HepG2 (cell line): ENCODE measurements at regions not wholly inside any gene's neighbourhood (a gene's known extent, or its start where the extent isn't known, plus 50 kb on each side); places are given as distances from the start of the nearest gene placed in this dataset.

Source experiments
- ELF3 ChIP-seq: IDR thresholded peaks from 2 replicates; pipeline ENCODE4 v1.6.1; 2016; ENCODE audit warnings: missing genetic modification reagents, missing compliant biosample characterization
- ESRRA ChIP-seq: sonication (generic); formaldehyde crosslinking; IDR thresholded peaks from 2 replicates; pipeline ENCODE4 v1.5.1; 2020; ENCODE audit warnings: mild to moderate bottlenecking, low read depth, missing genetic modification reagents
- GZF1 ChIP-seq: sonication (generic); formaldehyde crosslinking; IDR thresholded peaks from 2 replicates; pipeline ENCODE4 v1.5.1; 2020; ENCODE audit warnings: mild to moderate bottlenecking, missing genetic modification reagents
- SAFB2 ChIP-seq: sonication (generic); formaldehyde crosslinking; IDR thresholded peaks from 2 replicates; pipeline ENCODE4 v1.5.1; 2020; ENCODE audit warnings: missing genetic modification reagents, low read depth, mild to moderate bottlenecking, borderline replicate concordance
- SMARCC2 ChIP-seq: fragments of 450-650 bp; IDR thresholded peaks from 2 replicates; pipeline ENCODE4 v1.6.1; 2017; ENCODE audit warnings: antibody characterized with exemption, mild to moderate bottlenecking
- TCF7 ChIP-seq: sonication (generic); IDR thresholded peaks from 2 replicates; pipeline ENCODE4 v1.6.1; 2016; ENCODE audit warnings: antibody characterized with exemption, low read depth
- TEAD2 ChIP-seq: sonication (generic); formaldehyde crosslinking; IDR thresholded peaks from 2 replicates; pipeline ENCODE4 v1.9.0; 2021; ENCODE audit warnings: missing genetic modification reagents
- TOPORS ChIP-seq: sonication (generic); formaldehyde crosslinking; IDR thresholded peaks from 2 replicates; pipeline ENCODE4 v1.8.0; 2023; ENCODE audit warnings: mild to moderate bottlenecking, missing genetic modification reagents
- ZFP36L2 ChIP-seq: sonication (generic); formaldehyde crosslinking; IDR thresholded peaks from 2 replicates; pipeline ENCODE4 v1.4.0; 2020; ENCODE audit warnings: missing genetic modification reagents
- ZFYVE20 ChIP-seq: sonication (generic); formaldehyde crosslinking; IDR thresholded peaks from 2 replicates; pipeline ENCODE4 v1.8.0; 2023; ENCODE audit warnings: low read depth, mild to moderate bottlenecking, moderate library complexity, missing genetic modification reagents, borderline replicate concordance
- ZNF317 ChIP-seq: sonication (generic); formaldehyde crosslinking; IDR thresholded peaks from 2 replicates; pipeline ENCODE4 v1.5.0; 2020; ENCODE audit warnings: mild to moderate bottlenecking, missing genetic modification reagents
- ZNF839 ChIP-seq: sonication (generic); formaldehyde crosslinking; IDR thresholded peaks from 2 replicates; pipeline ENCODE4 v1.4.0; 2020; ENCODE audit warnings: missing genetic modification reagents, mild to moderate bottlenecking, borderline replicate concordance
- TF ChIP-seq, protein P1 (sequence below): sonication (generic); formaldehyde crosslinking; IDR thresholded peaks from 2 replicates; pipeline ENCODE4 v1.8.0; 2023; ENCODE audit warnings: mild to moderate bottlenecking, missing genetic modification reagents
- TF ChIP-seq, protein P2 (sequence below): sonication (generic); formaldehyde crosslinking; IDR thresholded peaks from 2 replicates; pipeline ENCODE4 v1.4.0; 2020; ENCODE audit warnings: missing genetic modification reagents, borderline replicate concordance
- TF ChIP-seq, protein P3 (sequence below): sonication (generic); formaldehyde crosslinking; IDR thresholded peaks from 2 replicates; pipeline ENCODE4 v1.9.0; 2021; ENCODE audit warnings: missing genetic modification reagents, mild to moderate bottlenecking, borderline replicate concordance
- TF ChIP-seq, protein P4 (sequence below): sonication (generic); formaldehyde crosslinking; IDR thresholded peaks from 2 replicates; pipeline ENCODE4 v1.4.0; 2020; ENCODE audit warnings: mild to moderate bottlenecking, missing genetic modification reagents
- TF ChIP-seq, protein P5 (sequence below): sonication (generic); formaldehyde crosslinking; IDR thresholded peaks from 2 replicates; pipeline ENCODE4 v1.8.1; 2023; ENCODE audit warnings: missing genetic modification reagents, inconsistent platforms, borderline replicate concordance
- TF ChIP-seq, protein P6 (sequence below): sonication (generic); formaldehyde crosslinking; IDR thresholded peaks from 2 replicates; pipeline ENCODE4 v1.4.0; 2020; ENCODE audit warnings: missing genetic modification reagents

DNA sequence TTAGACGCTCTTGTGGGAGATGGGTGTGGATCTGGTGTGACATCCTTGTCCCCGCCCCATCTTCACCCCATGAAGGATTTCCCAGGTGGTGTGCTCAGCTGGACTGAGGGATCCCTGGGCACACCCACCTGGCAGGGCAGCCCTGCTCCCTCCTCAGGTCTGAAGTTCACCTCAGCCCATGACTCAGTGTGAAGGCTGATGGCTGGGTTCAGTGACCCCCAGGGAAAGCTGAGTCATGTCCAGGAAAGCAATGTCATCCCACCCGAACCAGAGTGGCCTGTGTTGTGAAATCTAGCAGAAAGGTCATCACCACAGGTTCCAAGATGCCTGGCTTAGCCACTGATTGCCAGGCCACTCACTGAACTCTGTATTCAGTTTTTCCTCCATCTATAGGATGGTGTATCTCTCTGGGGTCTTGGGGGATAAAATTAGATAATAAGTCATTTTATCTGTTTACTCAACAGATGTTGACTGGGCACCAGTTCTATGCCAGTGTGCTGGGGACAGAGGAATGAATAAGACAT lies 97.7 kb upstream of the JUN start (continued):
- no peak for TF ChIP-seq ZFP36L2 (CRISPR knock-in tag)
- peak; percentile 66 for TF ChIP-seq TCF7
- no peak for TF ChIP-seq SAFB2 (CRISPR knock-in tag)
- TF ChIP-seq ZNF317 (CRISPR knock-in tag), result peak; percentile 79
- TF ChIP-seq, protein P1, sequence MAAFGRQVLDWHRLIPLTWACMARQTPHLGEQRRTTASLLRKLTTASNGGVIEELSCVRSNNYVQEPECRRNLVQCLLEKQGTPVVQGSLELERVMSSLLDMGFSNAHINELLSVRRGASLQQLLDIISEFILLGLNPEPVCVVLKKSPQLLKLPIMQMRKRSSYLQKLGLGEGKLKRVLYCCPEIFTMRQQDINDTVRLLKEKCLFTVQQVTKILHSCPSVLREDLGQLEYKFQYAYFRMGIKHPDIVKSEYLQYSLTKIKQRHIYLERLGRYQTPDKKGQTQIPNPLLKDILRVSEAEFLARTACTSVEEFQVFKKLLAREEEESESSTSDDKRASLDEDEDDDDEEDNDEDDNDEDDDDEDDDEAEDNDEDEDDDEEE (CRISPR knock-in tag), result 0 out of 2 replicates have a peak, but pooled peaks have one; percentile 24
- no peak for TF ChIP-seq SMARCC2
- TF ChIP-seq, protein P2, sequence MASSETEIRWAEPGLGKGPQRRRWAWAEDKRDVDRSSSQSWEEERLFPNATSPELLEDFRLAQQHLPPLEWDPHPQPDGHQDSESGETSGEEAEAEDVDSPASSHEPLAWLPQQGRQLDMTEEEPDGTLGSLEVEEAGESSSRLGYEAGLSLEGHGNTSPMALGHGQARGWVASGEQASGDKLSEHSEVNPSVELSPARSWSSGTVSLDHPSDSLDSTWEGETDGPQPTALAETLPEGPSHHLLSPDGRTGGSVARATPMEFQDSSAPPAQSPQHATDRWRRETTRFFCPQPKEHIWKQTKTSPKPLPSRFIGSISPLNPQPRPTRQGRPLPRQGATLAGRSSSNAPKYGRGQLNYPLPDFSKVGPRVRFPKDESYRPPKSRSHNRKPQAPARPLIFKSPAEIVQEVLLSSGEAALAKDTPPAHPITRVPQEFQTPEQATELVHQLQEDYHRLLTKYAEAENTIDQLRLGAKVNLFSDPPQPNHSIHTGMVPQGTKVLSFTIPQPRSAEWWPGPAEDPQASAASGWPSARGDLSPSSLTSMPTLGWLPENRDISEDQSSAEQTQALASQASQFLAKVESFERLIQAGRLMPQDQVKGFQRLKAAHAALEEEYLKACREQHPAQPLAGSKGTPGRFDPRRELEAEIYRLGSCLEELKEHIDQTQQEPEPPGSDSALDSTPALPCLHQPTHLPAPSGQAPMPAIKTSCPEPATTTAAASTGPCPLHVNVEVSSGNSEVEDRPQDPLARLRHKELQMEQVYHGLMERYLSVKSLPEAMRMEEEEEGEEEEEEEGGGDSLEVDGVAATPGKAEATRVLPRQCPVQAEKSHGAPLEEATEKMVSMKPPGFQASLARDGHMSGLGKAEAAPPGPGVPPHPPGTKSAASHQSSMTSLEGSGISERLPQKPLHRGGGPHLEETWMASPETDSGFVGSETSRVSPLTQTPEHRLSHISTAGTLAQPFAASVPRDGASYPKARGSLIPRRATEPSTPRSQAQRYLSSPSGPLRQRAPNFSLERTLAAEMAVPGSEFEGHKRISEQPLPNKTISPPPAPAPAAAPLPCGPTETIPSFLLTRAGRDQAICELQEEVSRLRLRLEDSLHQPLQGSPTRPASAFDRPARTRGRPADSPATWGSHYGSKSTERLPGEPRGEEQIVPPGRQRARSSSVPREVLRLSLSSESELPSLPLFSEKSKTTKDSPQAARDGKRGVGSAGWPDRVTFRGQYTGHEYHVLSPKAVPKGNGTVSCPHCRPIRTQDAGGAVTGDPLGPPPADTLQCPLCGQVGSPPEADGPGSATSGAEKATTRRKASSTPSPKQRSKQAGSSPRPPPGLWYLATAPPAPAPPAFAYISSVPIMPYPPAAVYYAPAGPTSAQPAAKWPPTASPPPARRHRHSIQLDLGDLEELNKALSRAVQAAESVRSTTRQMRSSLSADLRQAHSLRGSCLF (CRISPR knock-in tag), result no peak
- no peak for TF ChIP-seq TEAD2 (CRISPR knock-in tag)
- peak; percentile 45; the same call in 1 of the 2 replicates for TF ChIP-seq ZNF839
- TF ChIP-seq ZFYVE20 (CRISPR knock-in tag), result no peak
- TF ChIP-seq, protein P3, sequence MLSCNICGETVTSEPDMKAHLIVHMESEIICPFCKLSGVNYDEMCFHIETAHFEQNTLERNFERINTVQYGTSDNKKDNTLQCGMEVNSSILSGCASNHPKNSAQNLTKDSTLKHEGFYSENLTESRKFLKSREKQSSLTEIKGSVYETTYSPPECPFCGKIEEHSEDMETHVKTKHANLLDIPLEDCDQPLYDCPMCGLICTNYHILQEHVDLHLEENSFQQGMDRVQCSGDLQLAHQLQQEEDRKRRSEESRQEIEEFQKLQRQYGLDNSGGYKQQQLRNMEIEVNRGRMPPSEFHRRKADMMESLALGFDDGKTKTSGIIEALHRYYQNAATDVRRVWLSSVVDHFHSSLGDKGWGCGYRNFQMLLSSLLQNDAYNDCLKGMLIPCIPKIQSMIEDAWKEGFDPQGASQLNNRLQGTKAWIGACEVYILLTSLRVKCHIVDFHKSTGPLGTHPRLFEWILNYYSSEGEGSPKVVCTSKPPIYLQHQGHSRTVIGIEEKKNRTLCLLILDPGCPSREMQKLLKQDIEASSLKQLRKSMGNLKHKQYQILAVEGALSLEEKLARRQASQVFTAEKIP (CRISPR knock-in tag), result no peak
- no peak for TF ChIP-seq TOPORS (CRISPR knock-in tag)
- TF ChIP-seq, protein P4, sequence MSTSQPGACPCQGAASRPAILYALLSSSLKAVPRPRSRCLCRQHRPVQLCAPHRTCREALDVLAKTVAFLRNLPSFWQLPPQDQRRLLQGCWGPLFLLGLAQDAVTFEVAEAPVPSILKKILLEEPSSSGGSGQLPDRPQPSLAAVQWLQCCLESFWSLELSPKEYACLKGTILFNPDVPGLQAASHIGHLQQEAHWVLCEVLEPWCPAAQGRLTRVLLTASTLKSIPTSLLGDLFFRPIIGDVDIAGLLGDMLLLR (CRISPR knock-in tag), result no peak
- TF ChIP-seq ESRRA (CRISPR knock-in tag), result peak; percentile 91
- TF ChIP-seq, protein P5, sequence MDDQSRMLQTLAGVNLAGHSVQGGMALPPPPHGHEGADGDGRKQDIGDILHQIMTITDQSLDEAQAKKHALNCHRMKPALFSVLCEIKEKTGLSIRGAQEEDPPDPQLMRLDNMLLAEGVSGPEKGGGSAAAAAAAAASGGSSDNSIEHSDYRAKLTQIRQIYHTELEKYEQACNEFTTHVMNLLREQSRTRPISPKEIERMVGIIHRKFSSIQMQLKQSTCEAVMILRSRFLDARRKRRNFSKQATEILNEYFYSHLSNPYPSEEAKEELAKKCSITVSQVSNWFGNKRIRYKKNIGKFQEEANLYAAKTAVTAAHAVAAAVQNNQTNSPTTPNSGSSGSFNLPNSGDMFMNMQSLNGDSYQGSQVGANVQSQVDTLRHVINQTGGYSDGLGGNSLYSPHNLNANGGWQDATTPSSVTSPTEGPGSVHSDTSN, result no peak
- peak; percentile 89 for TF ChIP-seq ELF3 (CRISPR knock-in tag)
- TF ChIP-seq, protein P6, sequence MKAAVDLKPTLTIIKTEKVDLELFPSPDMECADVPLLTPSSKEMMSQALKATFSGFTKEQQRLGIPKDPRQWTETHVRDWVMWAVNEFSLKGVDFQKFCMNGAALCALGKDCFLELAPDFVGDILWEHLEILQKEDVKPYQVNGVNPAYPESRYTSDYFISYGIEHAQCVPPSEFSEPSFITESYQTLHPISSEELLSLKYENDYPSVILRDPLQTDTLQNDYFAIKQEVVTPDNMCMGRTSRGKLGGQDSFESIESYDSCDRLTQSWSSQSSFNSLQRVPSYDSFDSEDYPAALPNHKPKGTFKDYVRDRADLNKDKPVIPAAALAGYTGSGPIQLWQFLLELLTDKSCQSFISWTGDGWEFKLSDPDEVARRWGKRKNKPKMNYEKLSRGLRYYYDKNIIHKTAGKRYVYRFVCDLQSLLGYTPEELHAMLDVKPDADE (CRISPR knock-in tag), result no peak
- TF ChIP-seq GZF1, result no peak
